Activated CD8-positive, alpha-beta T cell treated with anti-CD3 and anti-CD28 coated beads, Interleukin-2, amount 10 ng/mL, durations not matched to agents 7 days and 5 days (primary cell): ENCODE measurements at regions not wholly inside any gene's neighbourhood (a gene's known extent, or its start where the extent isn't known, plus 50 kb on each side); places are given as distances from the start of the nearest gene placed in this dataset.
"Not testable (repeated sequence)": the region's sequence is repeated elsewhere in the genome, so short reads cannot be mapped to it uniquely, and the experiment has no call there.

Source experiments
- ATAC-seq: fragments of 150-1000 bp; cut with Tn5 transposase; one replicate; pipeline ENCODE4 v1.10.0; 2021; ENCODE audit warnings: moderate library complexity
- CTCF ChIA-PET: fragments of 350-600 bp; sonication (Branson Sonifier 250); formaldehyde crosslinking; loops from one replicate; lab custom pipeline; 2021; ENCODE audit warnings: antibody characterized with exemption; lab: Charles Lee
- POLR2A ChIA-PET: fragments of 350-600 bp; sonication (Branson Sonifier 250); formaldehyde crosslinking; loops from one replicate; lab custom pipeline; 2021; ENCODE audit warnings: antibody characterized with exemption; lab: Charles Lee
- DNase-seq: peaks from one replicate; pipeline ENCODE4 v3.0.0-alpha.2; 2020
- H3K27ac Mint-ChIP-seq: one replicate; pipeline ENCODE4 v1.8.0; 2021; ENCODE audit warnings: mild to moderate bottlenecking, mixed read lengths
- H3K27me3 Mint-ChIP-seq: one replicate; pipeline ENCODE4 v1.8.0; 2021; ENCODE audit warnings: low read depth, mixed read lengths
- H3K36me3 Mint-ChIP-seq: one replicate; pipeline ENCODE4 v1.8.0; 2021; ENCODE audit warnings: low read depth, mixed read lengths
- H3K4me1 Mint-ChIP-seq: one replicate; pipeline ENCODE4 v1.8.0; 2021; ENCODE audit warnings: low read depth, mixed read lengths
- H3K4me3 Mint-ChIP-seq: one replicate; pipeline ENCODE4 v1.8.0; 2021; ENCODE audit warnings: mild to moderate bottlenecking, mixed read lengths
- H3K9me3 Mint-ChIP-seq: one replicate; pipeline ENCODE4 v1.8.0; 2022; ENCODE audit warnings: mixed read lengths; ENCODE audit not compliant: insufficient read depth

DNA sequence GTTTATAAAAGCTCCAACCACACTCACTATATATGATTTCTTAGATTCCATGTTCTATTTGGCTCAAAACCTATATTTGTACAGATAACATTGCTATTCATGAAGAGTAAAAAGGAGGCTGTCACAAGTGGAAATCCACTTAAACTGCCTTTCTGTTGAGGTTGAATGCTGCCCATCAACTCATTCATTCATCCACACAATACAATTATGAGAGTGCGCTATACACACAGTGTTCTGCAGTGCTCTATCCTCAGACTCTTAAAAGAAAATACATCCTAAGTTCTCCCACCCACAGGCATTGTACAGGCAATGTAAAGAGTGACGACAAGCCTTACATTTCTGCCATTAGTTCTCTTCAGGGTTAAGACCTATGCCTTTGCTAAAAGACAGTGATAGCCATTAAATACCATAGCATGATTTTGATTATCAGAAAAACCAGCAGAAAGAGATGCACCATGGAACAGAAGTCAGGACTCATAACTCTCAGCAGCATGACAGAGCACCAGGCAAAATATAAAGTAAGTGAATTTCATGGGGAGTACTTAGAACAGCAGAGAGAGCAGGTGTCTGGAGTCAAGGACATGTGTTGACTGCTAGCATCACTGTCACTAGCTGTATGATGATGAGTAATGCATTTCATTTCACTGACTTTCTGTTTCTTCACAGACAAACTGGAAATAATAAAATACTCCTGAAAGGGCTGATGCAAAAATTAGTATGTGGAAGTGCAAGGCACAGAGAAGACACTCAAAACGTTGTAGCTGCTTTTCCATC is 218.0 kb downstream of the RBM26 start:
- ATAC-seq (no peak), DNase-seq (no peak)
- CTCF ChIA-PET: interaction anchor here (0.9 kb wide), 1 partner anchor 12 kb away, joined by 3 read pairs; no protein-coding TSS in a partner anchor
- H3K27me3 Mint-ChIP-seq: peaks cover 20% of the 10 kb centered on the region
- peaks cover 29% of the 10 kb centered on the region for H3K4me1 Mint-ChIP-seq
- POLR2A ChIA-PET: no interaction called here
- no peak overlapping the region for H3K27ac Mint-ChIP-seq
- no peaks in the 10 kb centered on the region for H3K9me3 Mint-ChIP-seq
- H3K4me3 Mint-ChIP-seq: no peak overlapping the region
- H3K36me3 Mint-ChIP-seq: no peaks in the 10 kb centered on the region

DNA sequence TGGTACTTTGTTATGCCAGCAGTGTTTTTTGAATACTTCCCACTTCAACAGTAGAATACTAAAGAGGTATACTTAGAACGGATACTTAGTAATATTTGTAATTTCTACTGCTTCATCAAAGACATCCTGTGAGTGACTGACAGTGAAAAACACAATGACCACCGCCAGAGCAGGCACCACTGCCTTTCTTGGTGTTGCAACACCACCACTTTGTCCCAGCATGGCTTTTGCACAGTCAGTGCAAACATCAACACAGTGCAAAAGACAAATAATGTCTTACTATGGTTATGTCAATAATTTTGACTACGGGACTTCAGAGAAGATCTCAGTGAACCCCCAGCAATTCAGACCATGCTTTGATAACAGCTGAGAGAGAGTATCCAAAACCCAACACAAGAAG is 220.5 kb downstream of the RBM26 start:
- ATAC-seq: no peak
- Mint-ChIP-seq H3K27ac (no peak overlapping the region), H3K36me3 (no peaks in the 10 kb centered on the region), H3K4me3 (no peak overlapping the region), H3K9me3 (no peaks in the 10 kb centered on the region), H3K4me1 (peaks cover 8% of the 10 kb centered on the region), H3K27me3 (peaks cover 25% of the 10 kb centered on the region)
- POLR2A ChIA-PET: no interaction called here
- no peak for DNase-seq
- CTCF ChIA-PET: no interaction called here

DNA sequence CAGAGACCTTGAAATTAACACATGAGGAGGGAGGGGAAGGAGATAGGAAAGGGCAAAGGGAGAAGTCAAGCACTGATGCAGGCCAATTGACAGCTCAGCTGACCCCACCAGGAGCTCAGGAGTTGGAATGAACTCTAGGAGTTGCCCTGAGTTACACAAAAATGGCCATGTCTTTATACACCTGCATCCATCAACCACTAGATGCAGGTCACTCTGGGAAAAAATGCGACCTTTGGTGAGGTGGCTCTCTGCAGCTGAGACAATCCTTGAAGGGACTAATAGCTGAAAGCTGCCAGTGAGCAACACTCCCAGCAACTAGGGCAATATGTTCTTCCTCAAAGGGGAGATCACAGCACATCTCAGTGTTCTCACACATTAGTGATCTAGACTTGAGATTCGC is 222.8 kb downstream of the RBM26 start:
- H3K27ac Mint-ChIP-seq: no peak overlapping the region
- H3K4me1 Mint-ChIP-seq: peaks cover 5% of the 10 kb centered on the region
- peaks cover 24% of the 10 kb centered on the region for H3K27me3 Mint-ChIP-seq
- no peaks in the 10 kb centered on the region for H3K9me3 Mint-ChIP-seq
- no peaks in the 10 kb centered on the region for H3K36me3 Mint-ChIP-seq
- ChIA-PET POLR2A (no interaction called here), CTCF (no interaction called here)
- DNase-seq: no peak
- no peak for ATAC-seq
- H3K4me3 Mint-ChIP-seq: no peak overlapping the region

DNA sequence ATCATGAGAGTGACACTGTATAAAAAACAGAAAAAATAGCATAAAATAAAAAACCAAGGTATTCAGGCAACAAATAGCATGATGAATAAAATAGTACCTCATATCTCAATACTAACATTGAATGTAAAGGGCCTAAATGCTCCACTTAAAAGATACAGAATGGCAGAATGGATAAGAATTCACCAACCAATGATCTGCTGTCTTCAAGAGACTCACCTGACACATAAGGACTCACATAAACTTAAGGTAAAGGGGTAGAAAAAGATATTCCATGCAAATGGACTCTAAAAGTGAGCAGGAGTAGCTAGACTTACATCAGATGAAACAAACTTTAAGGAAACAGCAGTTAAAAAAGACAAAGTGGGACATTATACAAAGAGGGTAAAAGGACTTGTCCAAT is 232.4 kb downstream of the RBM26 start:
- H3K4me1 Mint-ChIP-seq, ATAC-seq, DNase-seq, H3K36me3 Mint-ChIP-seq, H3K27ac Mint-ChIP-seq, POLR2A ChIA-PET, CTCF ChIA-PET, H3K4me3 Mint-ChIP-seq: not testable (repeated sequence)
- H3K27me3 Mint-ChIP-seq: peaks cover 40% of the 10 kb centered on the region
- peaks cover 12% of the 10 kb centered on the region for H3K9me3 Mint-ChIP-seq

DNA sequence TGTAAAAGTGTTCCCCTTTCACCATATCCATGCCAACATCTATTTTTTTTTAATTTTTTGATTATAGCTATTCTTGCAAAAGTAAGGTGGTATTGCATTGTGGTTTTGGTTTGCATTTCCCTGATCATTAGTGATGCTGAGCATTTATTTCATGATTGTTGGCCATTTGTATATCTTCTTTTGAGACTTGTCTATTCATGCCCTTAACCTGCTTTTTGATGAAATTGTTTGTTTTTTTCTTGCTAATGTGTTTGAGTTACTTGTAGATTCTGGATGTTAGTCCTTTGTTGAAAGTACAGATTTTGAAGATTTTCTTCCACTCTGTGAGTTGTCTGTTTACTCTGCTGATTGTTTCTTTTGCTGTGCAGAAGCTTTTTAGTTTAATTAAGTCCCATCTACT is 233.1 kb downstream of the RBM26 start:
- H3K36me3 Mint-ChIP-seq, H3K27ac Mint-ChIP-seq, ATAC-seq, H3K4me1 Mint-ChIP-seq, CTCF ChIA-PET, POLR2A ChIA-PET, H3K4me3 Mint-ChIP-seq, DNase-seq: not testable (repeated sequence)
- Mint-ChIP-seq H3K27me3 (peaks cover 39% of the 10 kb centered on the region), H3K9me3 (peaks cover 12% of the 10 kb centered on the region)

DNA sequence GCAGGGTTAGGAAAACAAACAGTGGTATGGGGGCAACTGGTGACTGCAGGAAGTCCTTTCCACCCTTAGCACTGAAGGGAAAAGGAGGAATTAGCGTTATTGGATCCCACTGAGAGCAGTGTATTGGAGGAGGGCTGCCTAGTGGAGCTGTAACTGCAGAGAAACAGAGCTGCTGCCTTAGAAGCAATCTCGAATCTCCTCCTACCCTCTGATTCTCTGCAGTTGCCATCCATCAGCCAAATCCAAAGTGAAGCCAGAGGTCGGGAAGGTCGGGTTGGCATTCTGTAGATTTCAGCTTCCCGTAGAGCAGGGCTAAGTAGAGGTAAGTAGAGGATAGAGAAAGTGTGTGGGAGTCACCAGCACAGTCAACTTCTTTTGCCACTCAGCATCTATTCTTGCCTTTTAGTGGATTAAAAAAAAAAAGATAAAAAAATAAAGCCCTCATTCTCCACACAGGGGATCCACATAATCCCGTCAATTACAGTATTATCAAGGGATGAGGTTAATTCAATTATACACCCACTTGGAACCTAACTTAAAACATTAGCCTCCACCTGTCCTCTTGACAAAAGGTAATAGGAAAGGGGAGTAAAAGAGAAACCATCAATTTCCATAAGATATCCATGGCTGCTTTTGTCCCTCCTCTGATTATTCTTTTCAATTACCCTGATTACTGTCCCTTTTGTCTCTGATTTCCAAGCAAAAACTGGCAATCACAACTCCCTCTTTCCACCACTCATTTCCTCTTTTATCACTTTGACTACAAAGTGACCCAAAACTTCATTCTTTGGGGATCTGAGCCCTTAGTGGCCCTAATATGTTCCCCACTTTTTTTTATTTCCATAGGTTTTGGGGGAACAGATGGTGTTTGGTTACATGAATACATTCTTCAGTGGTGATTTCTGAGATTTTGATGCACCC is 234.7 kb downstream of the RBM26 start:
- ATAC-seq (no peak), DNase-seq (no peak)
- Mint-ChIP-seq H3K27ac (no peak overlapping the region), H3K27me3 (peaks cover 37% of the 10 kb centered on the region), H3K9me3 (peaks cover 12% of the 10 kb centered on the region), H3K4me3 (no peak overlapping the region), H3K36me3 (no peaks in the 10 kb centered on the region), H3K4me1 (no peaks in the 10 kb centered on the region)
- ChIA-PET CTCF (no interaction called here), POLR2A (no interaction called here)

DNA sequence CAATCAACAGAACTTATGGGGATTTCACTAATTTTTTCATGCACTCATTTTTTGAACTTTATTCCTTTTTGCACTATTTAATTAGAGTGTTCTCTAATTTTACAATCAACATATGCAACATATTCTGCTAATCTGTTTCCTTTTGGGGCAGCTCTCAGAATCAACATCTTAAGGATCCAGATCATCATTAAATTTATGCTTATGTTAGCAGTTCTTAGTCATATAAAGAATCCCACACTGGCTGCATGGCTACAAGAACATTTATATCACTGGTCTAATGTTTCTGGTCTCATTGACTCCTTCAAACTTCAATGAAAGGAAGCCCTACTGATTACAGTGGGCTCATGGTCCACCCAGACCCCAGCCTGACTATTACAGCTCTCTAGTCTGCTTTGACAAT is 245.2 kb downstream of the RBM26 start:
- POLR2A ChIA-PET: no interaction called here
- H3K27ac Mint-ChIP-seq: no peak overlapping the region
- CTCF ChIA-PET: no interaction called here
- peaks cover 15% of the 10 kb centered on the region for H3K27me3 Mint-ChIP-seq
- no peaks in the 10 kb centered on the region for H3K4me1 Mint-ChIP-seq
- H3K4me3 Mint-ChIP-seq: no peak overlapping the region
- no peaks in the 10 kb centered on the region for H3K9me3 Mint-ChIP-seq
- no peaks in the 10 kb centered on the region for H3K36me3 Mint-ChIP-seq
- no peak for ATAC-seq
- no peak for DNase-seq

DNA sequence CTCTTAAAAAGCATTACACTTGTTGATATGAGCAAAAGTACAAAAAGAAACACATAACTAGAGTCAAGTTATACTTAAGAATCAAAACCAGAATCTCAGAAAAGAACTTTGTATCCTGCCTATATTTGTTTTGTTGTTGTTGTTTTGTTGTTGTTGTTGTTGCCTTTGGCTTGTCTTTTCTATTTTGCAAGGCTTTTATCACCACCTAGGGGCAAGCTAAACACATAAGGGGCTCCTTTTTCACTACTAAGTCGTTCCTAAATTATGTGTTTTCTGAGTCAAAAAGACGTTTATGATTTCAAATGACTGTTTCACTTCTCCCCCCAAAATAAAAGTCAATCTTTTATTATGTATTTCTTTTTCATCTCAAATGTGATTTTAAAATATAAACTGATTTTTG is 250.2 kb downstream of the RBM26 start:
- ATAC-seq: no peak
- DNase-seq: no peak
- no peaks in the 10 kb centered on the region for H3K9me3 Mint-ChIP-seq
- no peak overlapping the region for H3K27ac Mint-ChIP-seq
- H3K27me3 Mint-ChIP-seq: peaks cover 18% of the 10 kb centered on the region
- ChIA-PET POLR2A (no interaction called here), CTCF (no interaction called here)
- no peaks in the 10 kb centered on the region for H3K36me3 Mint-ChIP-seq
- no peaks in the 10 kb centered on the region for H3K4me1 Mint-ChIP-seq
- no peak overlapping the region for H3K4me3 Mint-ChIP-seq

DNA sequence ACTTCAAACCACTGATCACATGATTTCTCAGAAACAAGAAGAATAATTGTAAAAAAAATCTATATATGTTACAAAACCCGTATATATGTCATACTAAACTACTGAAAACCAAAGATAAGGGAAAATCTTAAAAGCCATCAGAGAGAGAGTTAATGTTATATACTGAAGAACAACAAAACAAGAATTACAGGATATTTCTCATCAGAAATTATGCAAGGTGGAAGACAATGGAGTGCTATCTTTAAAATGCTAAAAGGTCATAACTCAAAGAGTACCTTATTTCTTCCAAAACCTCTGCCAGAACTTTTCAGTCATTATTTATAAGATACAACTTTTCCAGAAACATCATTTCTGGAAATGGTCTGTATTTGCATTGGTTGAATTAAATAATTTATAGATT is 256.8 kb downstream of the RBM26 start:
- ATAC-seq (no peak), DNase-seq (no peak)
- H3K36me3 Mint-ChIP-seq: no peaks in the 10 kb centered on the region
- no peak overlapping the region for H3K27ac Mint-ChIP-seq
- H3K9me3 Mint-ChIP-seq: no peaks in the 10 kb centered on the region
- ChIA-PET CTCF (no interaction called here), POLR2A (no interaction called here)
- H3K27me3 Mint-ChIP-seq: peaks cover 6% of the 10 kb centered on the region
- no peak overlapping the region for H3K4me3 Mint-ChIP-seq
- no peaks in the 10 kb centered on the region for H3K4me1 Mint-ChIP-seq

DNA sequence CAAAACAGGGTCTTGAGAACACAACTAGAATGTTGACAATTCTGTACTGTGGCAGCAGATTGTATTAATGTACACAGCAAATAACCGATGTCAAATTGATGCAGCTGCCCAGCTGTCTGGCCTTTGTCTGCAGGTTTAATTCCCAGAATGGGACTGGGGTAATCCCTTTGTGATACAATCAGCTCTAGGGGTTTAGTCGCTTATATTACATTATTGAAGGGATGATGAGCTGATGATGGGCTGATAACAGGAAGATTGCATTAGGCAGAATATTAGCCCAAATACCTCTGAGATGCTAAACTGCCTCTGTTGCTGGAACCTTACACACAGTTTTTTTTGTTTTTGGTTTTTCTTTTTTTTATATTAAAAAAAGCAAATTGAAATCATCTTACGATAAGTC is 265.0 kb downstream of the RBM26 start:
- no peaks in the 10 kb centered on the region for H3K36me3 Mint-ChIP-seq
- ChIA-PET POLR2A (no interaction called here), CTCF (no interaction called here)
- H3K9me3 Mint-ChIP-seq: no peaks in the 10 kb centered on the region
- DNase-seq: no peak
- H3K4me3 Mint-ChIP-seq: no peak overlapping the region
- H3K27ac Mint-ChIP-seq: no peak overlapping the region
- no peak for ATAC-seq
- H3K27me3 Mint-ChIP-seq: peaks cover 6% of the 10 kb centered on the region
- H3K4me1 Mint-ChIP-seq: no peaks in the 10 kb centered on the region

DNA sequence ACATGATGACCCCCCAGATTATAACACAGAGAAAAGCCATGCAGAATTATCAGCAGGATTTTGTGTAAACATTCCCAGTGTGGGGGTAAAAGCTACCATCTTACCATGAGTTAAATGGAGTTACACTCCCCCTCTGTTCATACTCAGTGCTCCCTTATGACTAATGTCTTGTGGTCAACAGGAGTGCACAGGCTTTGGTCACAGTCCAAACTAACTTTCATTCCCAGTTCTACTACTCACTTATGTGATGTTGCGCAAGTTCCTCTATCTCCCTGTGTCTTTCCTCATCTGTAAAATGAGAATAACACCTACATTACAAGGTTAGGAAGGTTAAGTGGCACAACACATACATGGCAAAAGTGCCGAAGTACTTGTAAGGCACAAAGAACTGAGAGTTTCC is 277.9 kb downstream of the RBM26 start:
- no peaks in the 10 kb centered on the region for H3K36me3 Mint-ChIP-seq
- no peak overlapping the region for H3K4me3 Mint-ChIP-seq
- DNase-seq (no peak), ATAC-seq (no peak)
- peaks cover 8% of the 10 kb centered on the region for H3K27me3 Mint-ChIP-seq
- H3K4me1 Mint-ChIP-seq: no peaks in the 10 kb centered on the region
- no peak overlapping the region for H3K27ac Mint-ChIP-seq
- no peaks in the 10 kb centered on the region for H3K9me3 Mint-ChIP-seq
- ChIA-PET POLR2A (no interaction called here), CTCF (no interaction called here)

DNA sequence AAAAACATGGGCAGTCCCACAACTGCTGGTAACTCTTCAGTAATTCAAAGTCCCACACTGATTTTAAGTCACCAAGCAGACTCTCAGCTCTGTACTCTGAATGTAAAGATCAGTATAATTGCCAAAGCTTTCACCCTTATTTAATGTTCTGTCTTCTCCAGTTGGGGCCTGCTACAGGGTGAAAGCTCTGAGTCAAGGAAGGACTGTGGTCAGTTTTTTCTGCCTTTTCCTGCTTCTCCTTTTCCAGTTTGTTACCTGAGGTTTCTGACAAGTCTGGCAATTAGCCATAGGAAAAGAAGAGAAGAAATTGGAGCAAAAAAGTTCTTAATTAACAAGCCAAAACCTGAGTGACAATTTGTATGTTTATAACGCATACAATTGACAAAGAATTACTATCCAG is 279.3 kb downstream of the RBM26 start:
- ChIA-PET CTCF (no interaction called here), POLR2A (no interaction called here)
- H3K4me3 Mint-ChIP-seq: no peak overlapping the region
- ATAC-seq (no peak), DNase-seq (no peak)
- no peaks in the 10 kb centered on the region for H3K4me1 Mint-ChIP-seq
- H3K9me3 Mint-ChIP-seq: no peaks in the 10 kb centered on the region
- H3K36me3 Mint-ChIP-seq: no peaks in the 10 kb centered on the region
- H3K27ac Mint-ChIP-seq: no peak overlapping the region
- peaks cover 6% of the 10 kb centered on the region for H3K27me3 Mint-ChIP-seq
